Hepatocyte (in vitro differentiated cells): ENCODE measurements at regions not wholly inside any gene's neighbourhood (a gene's known extent, or its start where the extent isn't known, plus 50 kb on each side); places are given as distances from the start of the nearest gene placed in this dataset.

Experiments used
- DNase-seq: peaks from one replicate; pipeline ENCODE4 v3.0.0-alpha.2; 2016; ENCODE audit warnings: low spot score
- H2AFZ ChIP-seq: fragments of 200-600 bp; sonication (generic); 2 replicates; pipeline ENCODE4 v1.6.0; 2016; ENCODE audit warnings: antibody characterized with exemption, mild to moderate bottlenecking
- H3K27ac ChIP-seq: fragments of 200-600 bp; sonication (generic); 2 replicates; pipeline ENCODE4 v1.5.1; 2016; ENCODE audit warnings: mild to moderate bottlenecking
- H3K27me3 ChIP-seq: fragments of 200-600 bp; sonication (generic); 2 replicates; pipeline ENCODE4 v1.6.1; 2016
- H3K36me3 ChIP-seq: fragments of 200-600 bp; sonication (generic); replicated peaks from 2 replicates; pipeline ENCODE4 v1.5.1; 2016; ENCODE audit warnings: low read depth; ENCODE audit not compliant: insufficient read depth
- H3K4me1 ChIP-seq: fragments of 200-600 bp; sonication (generic); 2 replicates; pipeline ENCODE4 v1.5.1; 2016; ENCODE audit warnings: mild to moderate bottlenecking, moderate library complexity; ENCODE audit not compliant: insufficient read depth
- H3K4me2 ChIP-seq: fragments of 200-600 bp; sonication (generic); 2 replicates; pipeline ENCODE4 v1.6.0; 2016
- H3K4me3 ChIP-seq: fragments of 200-600 bp; sonication (generic); 2 replicates; pipeline ENCODE4 v1.5.1; 2016; ENCODE audit warnings: mild to moderate bottlenecking
- H3K79me2 ChIP-seq: fragments of 200-600 bp; sonication (generic); 2 replicates; pipeline ENCODE4 v1.6.0; 2017; ENCODE audit warnings: mild to moderate bottlenecking
- H3K9me2 ChIP-seq: fragments of 200-600 bp; sonication (generic); replicated peaks from 2 replicates; pipeline ENCODE4 v1.6.0; 2017; ENCODE audit warnings: mild to moderate bottlenecking; ENCODE audit not compliant: insufficient read depth
- H3K9me3 ChIP-seq: fragments of 200-600 bp; sonication (generic); 2 replicates; pipeline ENCODE4 v1.5.1; 2016; ENCODE audit warnings: low read depth, mild to moderate bottlenecking
- H4K20me1 ChIP-seq: fragments of 200-600 bp; sonication (generic); 2 replicates; pipeline ENCODE4 v1.6.0; 2016; ENCODE audit warnings: mild to moderate bottlenecking; ENCODE audit not compliant: insufficient read depth, poor library complexity, severe bottlenecking
- EZH2 ChIP-seq: fragments of 200-600 bp; sonication (generic); IDR thresholded peaks from 2 replicates; pipeline ENCODE4 v1.6.1; 2016; ENCODE audit warnings: antibody characterized with exemption, mild to moderate bottlenecking, borderline replicate concordance
- EZH2phosphoT487 ChIP-seq: fragments of 200-600 bp; sonication (generic); IDR thresholded peaks from one replicate; pipeline ENCODE4 v1.6.1; 2018; ENCODE audit warnings: antibody characterized with exemption, mild to moderate bottlenecking, low read depth, moderate library complexity; ENCODE audit not compliant: unreplicated experiment, severe bottlenecking
- WGBS: methylation state at CpG from one replicate; pipeline ENCODE4 v1.1.6; 2016; ENCODE audit warnings: low lambda C conversion rate; ENCODE audit errors: missing lambda C conversion rate; 5-methylcytosine and 5-hydroxymethylcytosine counted together
- TF ChIP-seq, protein P1 (sequence below): fragments of 200-600 bp; sonication (generic); IDR thresholded peaks from 2 replicates; pipeline ENCODE4 v1.5.1; 2016; ENCODE audit warnings: antibody characterized with exemption, mild to moderate bottlenecking; ENCODE audit not compliant: poor library complexity

DNA sequence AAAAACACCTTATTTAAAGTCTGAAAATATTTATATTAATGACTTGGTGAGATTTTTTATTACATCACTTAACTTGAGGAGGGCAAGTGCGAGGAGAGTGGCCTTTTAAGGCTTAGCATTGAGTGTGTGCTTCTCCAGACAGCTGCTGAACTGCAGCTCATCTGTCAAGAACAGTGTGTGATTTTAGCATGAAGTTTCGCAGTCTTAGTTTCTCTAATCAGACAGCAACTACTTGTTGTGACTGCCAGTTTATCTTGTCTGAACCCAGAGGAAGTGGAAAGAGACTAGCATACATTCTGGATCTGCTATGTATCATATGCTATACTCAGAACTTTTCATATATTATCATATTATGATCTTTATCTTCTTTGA, 291.7 kb upstream of the ROPN1 start:
- H3K79me2 ChIP-seq = no peaks in the 10 kb centered on the region
- H3K27ac ChIP-seq = peak overlapping the region; percentile 27
- WGBS = 71% methylated on average over 2 of the region's 2 CpGs
- H3K36me3 ChIP-seq = no peaks in the 10 kb centered on the region
- no peaks in the 10 kb centered on the region for H3K27me3 ChIP-seq
- no peaks in the 10 kb centered on the region for H3K9me2 ChIP-seq
- H3K4me3 ChIP-seq = no peak overlapping the region
- no peaks in the 10 kb centered on the region for H3K9me3 ChIP-seq
- H4K20me1 ChIP-seq = no peaks in the 10 kb centered on the region
- H3K4me1 ChIP-seq = no peaks in the 10 kb centered on the region
- TF ChIP-seq EZH2phosphoT487 (no peak), EZH2 (no peak)
- TF ChIP-seq, protein P1, sequence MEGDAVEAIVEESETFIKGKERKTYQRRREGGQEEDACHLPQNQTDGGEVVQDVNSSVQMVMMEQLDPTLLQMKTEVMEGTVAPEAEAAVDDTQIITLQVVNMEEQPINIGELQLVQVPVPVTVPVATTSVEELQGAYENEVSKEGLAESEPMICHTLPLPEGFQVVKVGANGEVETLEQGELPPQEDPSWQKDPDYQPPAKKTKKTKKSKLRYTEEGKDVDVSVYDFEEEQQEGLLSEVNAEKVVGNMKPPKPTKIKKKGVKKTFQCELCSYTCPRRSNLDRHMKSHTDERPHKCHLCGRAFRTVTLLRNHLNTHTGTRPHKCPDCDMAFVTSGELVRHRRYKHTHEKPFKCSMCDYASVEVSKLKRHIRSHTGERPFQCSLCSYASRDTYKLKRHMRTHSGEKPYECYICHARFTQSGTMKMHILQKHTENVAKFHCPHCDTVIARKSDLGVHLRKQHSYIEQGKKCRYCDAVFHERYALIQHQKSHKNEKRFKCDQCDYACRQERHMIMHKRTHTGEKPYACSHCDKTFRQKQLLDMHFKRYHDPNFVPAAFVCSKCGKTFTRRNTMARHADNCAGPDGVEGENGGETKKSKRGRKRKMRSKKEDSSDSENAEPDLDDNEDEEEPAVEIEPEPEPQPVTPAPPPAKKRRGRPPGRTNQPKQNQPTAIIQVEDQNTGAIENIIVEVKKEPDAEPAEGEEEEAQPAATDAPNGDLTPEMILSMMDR = no peak
- peak overlapping the region; percentile 28 for H3K4me2 ChIP-seq
- no peak for DNase-seq
- no peak overlapping the region for H2AFZ ChIP-seq

DNA sequence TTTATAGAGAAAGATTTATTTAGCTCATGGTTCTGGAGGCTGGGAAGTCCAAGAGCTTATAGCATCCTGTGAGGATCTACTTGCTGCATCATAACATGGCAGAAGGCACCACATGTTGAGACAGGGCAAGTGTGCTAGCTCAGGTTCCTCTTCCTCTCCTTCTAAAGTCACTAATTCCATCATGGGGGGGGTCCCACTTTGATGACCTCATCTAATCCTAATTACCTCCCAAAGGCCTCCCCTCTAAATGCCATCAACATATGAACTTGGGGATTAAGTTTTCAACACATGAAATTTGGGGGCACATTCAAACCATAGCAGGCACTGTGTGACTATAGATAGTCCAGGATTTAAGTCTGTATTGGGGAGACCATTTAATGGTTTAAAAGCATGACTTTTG, 297.1 kb upstream of the ROPN1 start:
- no peak for DNase-seq
- no peaks in the 10 kb centered on the region for H3K27me3 ChIP-seq
- no peaks in the 10 kb centered on the region for H3K9me2 ChIP-seq
- no peak overlapping the region for H3K4me2 ChIP-seq
- H3K36me3 ChIP-seq = no peaks in the 10 kb centered on the region
- H3K4me3 ChIP-seq = no peak overlapping the region
- H2AFZ ChIP-seq = no peak overlapping the region
- no peak overlapping the region for H3K27ac ChIP-seq
- no peaks in the 10 kb centered on the region for H3K4me1 ChIP-seq
- no peaks in the 10 kb centered on the region for H3K9me3 ChIP-seq
- TF ChIP-seq EZH2phosphoT487 = no peak
- TF ChIP-seq EZH2 = no peak
- TF ChIP-seq, protein P1 = no peak
- H3K79me2 ChIP-seq = no peaks in the 10 kb centered on the region
- no peaks in the 10 kb centered on the region for H4K20me1 ChIP-seq

DNA sequence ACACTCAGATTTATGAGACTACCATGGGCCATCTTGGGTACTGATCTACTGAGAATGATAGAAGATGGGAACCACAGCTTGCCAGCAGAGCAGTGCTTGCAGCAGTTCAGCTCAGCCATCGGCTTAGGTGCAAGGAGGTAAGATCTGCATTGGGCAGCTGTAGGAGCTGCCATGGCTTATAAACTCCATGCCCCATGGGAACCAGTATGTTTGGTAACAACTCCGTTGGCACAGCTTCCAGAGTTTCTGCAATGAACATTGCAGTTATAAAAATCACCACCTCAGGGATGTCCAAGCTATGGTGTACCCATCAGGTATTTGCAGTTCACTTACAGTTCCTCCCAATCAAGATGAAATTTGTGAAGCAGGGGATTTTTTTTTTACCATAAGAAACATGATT, 299.1 kb upstream of the ROPN1 start:
- Histone ChIP-seq H3K4me3 (no peak overlapping the region), H3K27me3 (no peaks in the 10 kb centered on the region), H3K4me2 (no peak overlapping the region), H3K9me3 (no peaks in the 10 kb centered on the region), H4K20me1 (no peaks in the 10 kb centered on the region), H3K79me2 (no peaks in the 10 kb centered on the region), H3K27ac (no peak overlapping the region), H3K4me1 (no peaks in the 10 kb centered on the region), H3K36me3 (no peaks in the 10 kb centered on the region), H3K9me2 (no peaks in the 10 kb centered on the region), H2AFZ (no peak overlapping the region)
- TF ChIP-seq, protein P1 = no peak
- TF ChIP-seq EZH2 (no peak), EZH2phosphoT487 (no peak)
- no peak for DNase-seq
- WGBS = 95% methylated on average over 2 of the region's 2 CpGs

DNA sequence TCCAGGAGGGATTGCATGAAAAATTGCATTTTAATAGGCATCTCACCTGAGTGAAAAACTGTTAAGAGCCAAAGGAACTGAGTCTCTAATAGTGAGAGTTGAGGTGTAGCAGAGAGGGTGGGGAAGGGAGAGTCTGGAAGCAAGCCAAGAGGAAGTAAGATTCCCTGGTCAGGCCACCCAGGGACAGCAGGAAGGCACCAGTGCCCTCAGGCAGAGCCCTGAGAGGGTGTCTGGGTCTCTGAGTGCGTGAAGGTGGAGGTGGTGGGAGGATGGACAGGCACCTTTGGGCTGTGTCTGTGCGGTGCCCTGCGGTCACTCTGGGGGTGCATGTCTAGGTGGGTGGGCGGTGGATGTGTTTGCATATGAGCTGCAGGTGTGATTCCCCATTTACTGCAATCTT, 300.4 kb upstream of the ROPN1 start:
- H3K27ac ChIP-seq = no peak overlapping the region
- no peak overlapping the region for H3K4me3 ChIP-seq
- H3K9me2 ChIP-seq = no peaks in the 10 kb centered on the region
- H2AFZ ChIP-seq = no peak overlapping the region
- no peaks in the 10 kb centered on the region for H3K4me1 ChIP-seq
- TF ChIP-seq, protein P1 = no peak
- TF ChIP-seq EZH2phosphoT487 (no peak), EZH2 (no peak)
- no peaks in the 10 kb centered on the region for H3K9me3 ChIP-seq
- no peak overlapping the region for H3K4me2 ChIP-seq
- no peaks in the 10 kb centered on the region for H3K36me3 ChIP-seq
- no peak for DNase-seq
- 78% methylated on average over 4 of the region's 4 CpGs for WGBS
- H3K79me2 ChIP-seq = no peaks in the 10 kb centered on the region
- H4K20me1 ChIP-seq = no peaks in the 10 kb centered on the region
- H3K27me3 ChIP-seq = no peaks in the 10 kb centered on the region
